GM23338 (cell line): ENCODE measurements at regions not wholly inside any gene's neighbourhood (a gene's known extent, or its start where the extent isn't known, plus 50 kb on each side); places are given as distances from the start of the nearest gene placed in this dataset.

Experiments
- ATAC-seq: fragments of 200-7000 bp; cut with Tn5 transposase; 3 replicates; pipeline ENCODE4 v1.9.1; 2020
- DNase-seq: peaks from one replicate; pipeline ENCODE4 v3.0.0-alpha.2; 2015; ENCODE audit warnings: low spot score
- H2AFZ ChIP-seq: fragments of 200-600 bp; sonication (generic); 2 replicates; pipeline ENCODE4 v1.8.0; 2016; ENCODE audit warnings: antibody characterized with exemption, mild to moderate bottlenecking, moderate library complexity
- H3F3A ChIP-seq: fragments of 200-600 bp; sonication (generic); replicated peaks from 2 replicates; pipeline ENCODE4 v1.8.0; 2017; ENCODE audit warnings: antibody characterized with exemption, mixed run types, low read depth
- H3K27ac ChIP-seq: fragments of 200-600 bp; sonication (generic); 2 replicates; pipeline ENCODE4 v1.6.1; 2016; ENCODE audit warnings: low read depth
- H3K27me3 ChIP-seq: fragments of 200-600 bp; sonication (generic); 2 replicates; pipeline ENCODE4 v1.8.0; 2016; ENCODE audit warnings: mild to moderate bottlenecking, mixed run types, moderate library complexity; ENCODE audit not compliant: insufficient read depth
- H3K36me3 ChIP-seq: fragments of 200-600 bp; sonication (generic); 2 replicates; pipeline ENCODE4 v1.8.0; 2016; ENCODE audit warnings: mild to moderate bottlenecking; ENCODE audit not compliant: insufficient read depth
- H3K4me1 ChIP-seq: fragments of 200-600 bp; sonication (generic); 2 replicates; pipeline ENCODE4 v1.8.0; 2016; ENCODE audit warnings: mild to moderate bottlenecking, moderate library complexity; ENCODE audit not compliant: insufficient read depth
- H3K4me2 ChIP-seq: fragments of 200-600 bp; sonication (generic); 2 replicates; pipeline ENCODE4 v1.7.1; 2017; ENCODE audit warnings: mixed run types
- H3K4me3 ChIP-seq: fragments of 200-600 bp; sonication (generic); 2 replicates; pipeline ENCODE4 v1.6.1; 2016; ENCODE audit warnings: mixed run types
- H3K79me2 ChIP-seq: fragments of 200-600 bp; sonication (generic); replicated peaks from 2 replicates; pipeline ENCODE4 v1.8.0; 2017; ENCODE audit warnings: mild to moderate bottlenecking; ENCODE audit not compliant: insufficient read depth
- H3K9me2 ChIP-seq: fragments of 200-600 bp; sonication (generic); 2 replicates; pipeline ENCODE4 v1.8.0; 2017; ENCODE audit not compliant: insufficient read depth
- H4K20me1 ChIP-seq: fragments of 200-600 bp; sonication (generic); replicated peaks from 2 replicates; pipeline ENCODE4 v1.8.0; 2017; ENCODE audit warnings: mild to moderate bottlenecking; ENCODE audit not compliant: insufficient read depth
- H3K27ac Mint-ChIP-seq: 2 replicates; pipeline ENCODE4 v1.8.0; 2020; ENCODE audit warnings: inconsistent platforms, mild to moderate bottlenecking, moderate library complexity, mixed read lengths
- H3K27me3 Mint-ChIP-seq: 3 replicates; pipeline ENCODE4 v1.8.0; 2022; ENCODE audit warnings: low read depth, mild to moderate bottlenecking, moderate library complexity, mixed read lengths, inconsistent platforms; ENCODE audit not compliant: insufficient read depth, poor library complexity
- H3K36me3 Mint-ChIP-seq: 3 replicates; pipeline ENCODE4 v1.8.0; 2021; ENCODE audit warnings: low read depth, mild to moderate bottlenecking, inconsistent platforms, moderate library complexity, mixed read lengths
- H3K4me1 Mint-ChIP-seq: 3 replicates; pipeline ENCODE4 v1.8.0; 2020; ENCODE audit warnings: mild to moderate bottlenecking, inconsistent platforms, mixed read lengths
- H3K4me3 Mint-ChIP-seq: 3 replicates; pipeline ENCODE4 v1.8.0; 2021; ENCODE audit warnings: moderate library complexity, mild to moderate bottlenecking, inconsistent platforms, mixed read lengths
- H3K9me3 Mint-ChIP-seq: 3 replicates; pipeline ENCODE4 v1.8.0; 2020; ENCODE audit warnings: moderate library complexity, mild to moderate bottlenecking, inconsistent platforms, mixed read lengths
- CREB1 ChIP-seq: fragments of 250-450 bp; sonication (Bioruptor Pico); IDR thresholded peaks from 2 replicates; pipeline ENCODE4 v1.5.0; 2020; ENCODE audit warnings: low read depth, mild to moderate bottlenecking, moderate library complexity
- EZH2 ChIP-seq: fragments of 200-600 bp; sonication (generic); IDR thresholded peaks from one replicate; pipeline ENCODE4 v1.8.0; 2017; ENCODE audit warnings: antibody characterized with exemption, mild to moderate bottlenecking, low read depth; ENCODE audit not compliant: unreplicated experiment
- EZH2phosphoT487 ChIP-seq: fragments of 200-600 bp; sonication (generic); IDR thresholded peaks from one replicate; pipeline ENCODE4 v1.8.1; 2018; ENCODE audit warnings: antibody characterized with exemption; ENCODE audit not compliant: unreplicated experiment
- JUNB ChIP-seq: IDR thresholded peaks from one replicate; pipeline ENCODE4 v1.6.1; 2016; ENCODE audit warnings: antibody characterized with exemption; ENCODE audit not compliant: unreplicated experiment
- NANOG ChIP-seq: IDR thresholded peaks from 2 replicates; pipeline ENCODE4 v1.6.1; 2016; ENCODE audit warnings: antibody characterized with exemption, borderline replicate concordance
- POLR2AphosphoS5 ChIP-seq: IDR thresholded peaks from 2 replicates; pipeline ENCODE4 v1.6.1; 2016; ENCODE audit warnings: antibody characterized with exemption, low read depth
- STAT1 ChIP-seq: IDR thresholded peaks from one replicate; pipeline ENCODE4 v1.6.1; 2016; ENCODE audit warnings: antibody characterized with exemption; ENCODE audit not compliant: unreplicated experiment
- ZNF114 ChIP-seq: fragments of 250-450 bp; sonication (Bioruptor Pico); IDR thresholded peaks from 2 replicates; pipeline ENCODE4 v1.5.0; 2020; ENCODE audit warnings: mild to moderate bottlenecking, moderate library complexity
- ZNF331 ChIP-seq: fragments of 250-450 bp; sonication (Bioruptor Pico); IDR thresholded peaks from 2 replicates; pipeline ENCODE4 v1.5.0; 2020; ENCODE audit warnings: low read depth, mild to moderate bottlenecking, moderate library complexity
- TF ChIP-seq, protein P1 (sequence below): fragments of 250-450 bp; sonication (Bioruptor Pico); IDR thresholded peaks from 2 replicates; pipeline ENCODE4 v1.5.0; 2020; ENCODE audit warnings: mild to moderate bottlenecking, moderate library complexity
- TF ChIP-seq, protein P2 (sequence below), 2 experiments: fragments of 200-600 bp in 1 of 2; sonication (generic) in 1 of 2; conservative IDR thresholded peaks; 2 replicates each; pipeline versions ENCODE4 v1.5.1 to v1.6.1; 2016 to 2017; ENCODE audit warnings: antibody characterized with exemption in 2 of 2, low read depth in 2 of 2, mild to moderate bottlenecking in 2 of 2, moderate library complexity in 1 of 2
- TF ChIP-seq, protein P3 (sequence below): IDR thresholded peaks from 2 replicates; pipeline ENCODE4 v1.6.1; 2016; ENCODE audit warnings: antibody characterized with exemption
- TF ChIP-seq, protein P4 (sequence below): IDR thresholded peaks from one replicate; pipeline ENCODE4 v1.6.1; 2018; ENCODE audit warnings: antibody characterized with exemption; ENCODE audit not compliant: unreplicated experiment

DNA sequence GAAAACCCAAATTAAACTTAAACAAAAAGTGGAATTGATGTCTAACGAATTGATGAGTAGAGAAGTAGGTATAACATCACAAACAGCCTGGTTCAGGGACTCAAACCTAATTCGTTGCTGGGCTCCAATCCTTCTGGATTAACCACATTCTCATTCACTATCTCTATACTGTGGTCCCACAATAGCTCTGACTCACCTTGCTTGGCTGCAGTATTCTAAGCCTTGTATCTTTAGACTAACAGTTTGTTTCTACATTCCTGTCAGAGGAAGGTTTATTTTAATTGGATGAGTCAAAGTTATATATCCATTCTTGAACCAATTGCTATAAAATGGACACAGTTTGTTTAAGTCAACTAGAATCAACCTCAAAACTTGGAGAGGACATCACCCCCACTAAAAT lies 530.5 kb upstream of the PTCHD4 start:
- DNase-seq (no peak), ATAC-seq (no peak)
- no peaks in the 10 kb centered on the region for H3K4me1 ChIP-seq

More for the DNA sequence above, 530.5 kb upstream of the PTCHD4 start:
- Histone ChIP-seq H4K20me1 (no peaks in the 10 kb centered on the region), H3K4me3 (no peak overlapping the region), H3K9me2 (0 out of 2 replicates have a peak, but pooled peaks cover 5% of the 10 kb centered on the region), H3K36me3 (no peaks in the 10 kb centered on the region), H3K27me3 (no peaks in the 10 kb centered on the region), H3F3A (no peaks in the 10 kb centered on the region), H2AFZ (no peak overlapping the region), H3K4me2 (no peak overlapping the region), H3K79me2 (no peaks in the 10 kb centered on the region), H3K27ac (no peak overlapping the region)
- TF ChIP-seq EZH2 = no peak
- TF ChIP-seq, protein P1, sequence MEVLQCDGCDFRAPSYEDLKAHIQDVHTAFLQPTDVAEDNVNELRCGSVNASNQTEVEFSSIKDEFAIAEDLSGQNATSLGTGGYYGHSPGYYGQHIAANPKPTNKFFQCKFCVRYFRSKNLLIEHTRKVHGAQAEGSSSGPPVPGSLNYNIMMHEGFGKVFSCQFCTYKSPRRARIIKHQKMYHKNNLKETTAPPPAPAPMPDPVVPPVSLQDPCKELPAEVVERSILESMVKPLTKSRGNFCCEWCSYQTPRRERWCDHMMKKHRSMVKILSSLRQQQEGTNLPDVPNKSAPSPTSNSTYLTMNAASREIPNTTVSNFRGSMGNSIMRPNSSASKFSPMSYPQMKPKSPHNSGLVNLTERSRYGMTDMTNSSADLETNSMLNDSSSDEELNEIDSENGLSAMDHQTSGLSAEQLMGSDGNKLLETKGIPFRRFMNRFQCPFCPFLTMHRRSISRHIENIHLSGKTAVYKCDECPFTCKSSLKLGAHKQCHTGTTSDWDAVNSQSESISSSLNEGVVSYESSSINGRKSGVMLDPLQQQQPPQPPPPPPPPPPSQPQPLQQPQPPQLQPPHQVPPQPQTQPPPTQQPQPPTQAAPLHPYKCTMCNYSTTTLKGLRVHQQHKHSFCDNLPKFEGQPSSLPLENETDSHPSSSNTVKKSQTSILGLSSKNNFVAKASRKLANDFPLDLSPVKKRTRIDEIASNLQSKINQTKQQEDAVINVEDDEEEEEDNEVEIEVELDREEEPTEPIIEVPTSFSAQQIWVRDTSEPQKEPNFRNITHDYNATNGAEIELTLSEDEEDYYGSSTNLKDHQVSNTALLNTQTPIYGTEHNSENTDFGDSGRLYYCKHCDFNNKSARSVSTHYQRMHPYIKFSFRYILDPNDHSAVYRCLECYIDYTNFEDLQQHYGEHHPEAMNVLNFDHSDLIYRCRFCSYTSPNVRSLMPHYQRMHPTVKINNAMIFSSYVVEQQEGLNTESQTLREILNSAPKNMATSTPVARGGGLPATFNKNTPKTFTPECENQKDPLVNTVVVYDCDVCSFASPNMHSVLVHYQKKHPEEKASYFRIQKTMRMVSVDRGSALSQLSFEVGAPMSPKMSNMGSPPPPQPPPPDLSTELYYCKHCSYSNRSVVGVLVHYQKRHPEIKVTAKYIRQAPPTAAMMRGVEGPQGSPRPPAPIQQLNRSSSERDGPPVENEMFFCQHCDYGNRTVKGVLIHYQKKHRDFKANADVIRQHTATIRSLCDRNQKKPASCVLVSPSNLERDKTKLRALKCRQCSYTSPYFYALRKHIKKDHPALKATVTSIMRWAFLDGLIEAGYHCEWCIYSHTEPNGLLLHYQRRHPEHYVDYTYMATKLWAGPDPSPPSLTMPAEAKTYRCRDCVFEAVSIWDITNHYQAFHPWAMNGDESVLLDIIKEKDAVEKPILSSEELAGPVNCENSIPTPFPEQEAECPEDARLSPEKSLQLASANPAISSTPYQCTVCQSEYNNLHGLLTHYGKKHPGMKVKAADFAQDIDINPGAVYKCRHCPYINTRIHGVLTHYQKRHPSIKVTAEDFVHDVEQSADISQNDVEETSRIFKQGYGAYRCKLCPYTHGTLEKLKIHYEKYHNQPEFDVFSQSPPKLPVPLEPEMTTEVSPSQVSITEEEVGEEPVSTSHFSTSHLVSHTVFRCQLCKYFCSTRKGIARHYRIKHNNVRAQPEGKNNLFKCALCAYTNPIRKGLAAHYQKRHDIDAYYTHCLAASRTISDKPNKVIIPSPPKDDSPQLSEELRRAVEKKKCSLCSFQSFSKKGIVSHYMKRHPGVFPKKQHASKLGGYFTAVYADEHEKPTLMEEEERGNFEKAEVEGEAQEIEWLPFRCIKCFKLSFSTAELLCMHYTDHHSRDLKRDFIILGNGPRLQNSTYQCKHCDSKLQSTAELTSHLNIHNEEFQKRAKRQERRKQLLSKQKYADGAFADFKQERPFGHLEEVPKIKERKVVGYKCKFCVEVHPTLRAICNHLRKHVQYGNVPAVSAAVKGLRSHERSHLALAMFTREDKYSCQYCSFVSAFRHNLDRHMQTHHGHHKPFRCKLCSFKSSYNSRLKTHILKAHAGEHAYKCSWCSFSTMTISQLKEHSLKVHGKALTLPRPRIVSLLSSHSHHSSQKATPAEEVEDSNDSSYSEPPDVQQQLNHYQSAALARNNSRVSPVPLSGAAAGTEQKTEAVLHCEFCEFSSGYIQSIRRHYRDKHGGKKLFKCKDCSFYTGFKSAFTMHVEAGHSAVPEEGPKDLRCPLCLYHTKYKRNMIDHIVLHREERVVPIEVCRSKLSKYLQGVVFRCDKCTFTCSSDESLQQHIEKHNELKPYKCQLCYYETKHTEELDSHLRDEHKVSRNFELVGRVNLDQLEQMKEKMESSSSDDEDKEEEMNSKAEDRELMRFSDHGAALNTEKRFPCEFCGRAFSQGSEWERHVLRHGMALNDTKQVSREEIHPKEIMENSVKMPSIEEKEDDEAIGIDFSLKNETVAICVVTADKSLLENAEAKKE = no peak
- TF ChIP-seq, protein P2, sequence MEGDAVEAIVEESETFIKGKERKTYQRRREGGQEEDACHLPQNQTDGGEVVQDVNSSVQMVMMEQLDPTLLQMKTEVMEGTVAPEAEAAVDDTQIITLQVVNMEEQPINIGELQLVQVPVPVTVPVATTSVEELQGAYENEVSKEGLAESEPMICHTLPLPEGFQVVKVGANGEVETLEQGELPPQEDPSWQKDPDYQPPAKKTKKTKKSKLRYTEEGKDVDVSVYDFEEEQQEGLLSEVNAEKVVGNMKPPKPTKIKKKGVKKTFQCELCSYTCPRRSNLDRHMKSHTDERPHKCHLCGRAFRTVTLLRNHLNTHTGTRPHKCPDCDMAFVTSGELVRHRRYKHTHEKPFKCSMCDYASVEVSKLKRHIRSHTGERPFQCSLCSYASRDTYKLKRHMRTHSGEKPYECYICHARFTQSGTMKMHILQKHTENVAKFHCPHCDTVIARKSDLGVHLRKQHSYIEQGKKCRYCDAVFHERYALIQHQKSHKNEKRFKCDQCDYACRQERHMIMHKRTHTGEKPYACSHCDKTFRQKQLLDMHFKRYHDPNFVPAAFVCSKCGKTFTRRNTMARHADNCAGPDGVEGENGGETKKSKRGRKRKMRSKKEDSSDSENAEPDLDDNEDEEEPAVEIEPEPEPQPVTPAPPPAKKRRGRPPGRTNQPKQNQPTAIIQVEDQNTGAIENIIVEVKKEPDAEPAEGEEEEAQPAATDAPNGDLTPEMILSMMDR (conservative IDR thresholded peaks at IDR 0.05; ENCODE audit: low read depth in 2 of 2) = no peak
- no peak for TF ChIP-seq STAT1
- TF ChIP-seq NANOG = no peak
- no peak for TF ChIP-seq POLR2AphosphoS5
- TF ChIP-seq, protein P3, sequence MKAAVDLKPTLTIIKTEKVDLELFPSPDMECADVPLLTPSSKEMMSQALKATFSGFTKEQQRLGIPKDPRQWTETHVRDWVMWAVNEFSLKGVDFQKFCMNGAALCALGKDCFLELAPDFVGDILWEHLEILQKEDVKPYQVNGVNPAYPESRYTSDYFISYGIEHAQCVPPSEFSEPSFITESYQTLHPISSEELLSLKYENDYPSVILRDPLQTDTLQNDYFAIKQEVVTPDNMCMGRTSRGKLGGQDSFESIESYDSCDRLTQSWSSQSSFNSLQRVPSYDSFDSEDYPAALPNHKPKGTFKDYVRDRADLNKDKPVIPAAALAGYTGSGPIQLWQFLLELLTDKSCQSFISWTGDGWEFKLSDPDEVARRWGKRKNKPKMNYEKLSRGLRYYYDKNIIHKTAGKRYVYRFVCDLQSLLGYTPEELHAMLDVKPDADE = no peak
- no peak for TF ChIP-seq ZNF331 (CRISPR knock-in tag)
- TF ChIP-seq, protein P4, sequence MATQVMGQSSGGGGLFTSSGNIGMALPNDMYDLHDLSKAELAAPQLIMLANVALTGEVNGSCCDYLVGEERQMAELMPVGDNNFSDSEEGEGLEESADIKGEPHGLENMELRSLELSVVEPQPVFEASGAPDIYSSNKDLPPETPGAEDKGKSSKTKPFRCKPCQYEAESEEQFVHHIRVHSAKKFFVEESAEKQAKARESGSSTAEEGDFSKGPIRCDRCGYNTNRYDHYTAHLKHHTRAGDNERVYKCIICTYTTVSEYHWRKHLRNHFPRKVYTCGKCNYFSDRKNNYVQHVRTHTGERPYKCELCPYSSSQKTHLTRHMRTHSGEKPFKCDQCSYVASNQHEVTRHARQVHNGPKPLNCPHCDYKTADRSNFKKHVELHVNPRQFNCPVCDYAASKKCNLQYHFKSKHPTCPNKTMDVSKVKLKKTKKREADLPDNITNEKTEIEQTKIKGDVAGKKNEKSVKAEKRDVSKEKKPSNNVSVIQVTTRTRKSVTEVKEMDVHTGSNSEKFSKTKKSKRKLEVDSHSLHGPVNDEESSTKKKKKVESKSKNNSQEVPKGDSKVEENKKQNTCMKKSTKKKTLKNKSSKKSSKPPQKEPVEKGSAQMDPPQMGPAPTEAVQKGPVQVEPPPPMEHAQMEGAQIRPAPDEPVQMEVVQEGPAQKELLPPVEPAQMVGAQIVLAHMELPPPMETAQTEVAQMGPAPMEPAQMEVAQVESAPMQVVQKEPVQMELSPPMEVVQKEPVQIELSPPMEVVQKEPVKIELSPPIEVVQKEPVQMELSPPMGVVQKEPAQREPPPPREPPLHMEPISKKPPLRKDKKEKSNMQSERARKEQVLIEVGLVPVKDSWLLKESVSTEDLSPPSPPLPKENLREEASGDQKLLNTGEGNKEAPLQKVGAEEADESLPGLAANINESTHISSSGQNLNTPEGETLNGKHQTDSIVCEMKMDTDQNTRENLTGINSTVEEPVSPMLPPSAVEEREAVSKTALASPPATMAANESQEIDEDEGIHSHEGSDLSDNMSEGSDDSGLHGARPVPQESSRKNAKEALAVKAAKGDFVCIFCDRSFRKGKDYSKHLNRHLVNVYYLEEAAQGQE = no peak
- TF ChIP-seq CREB1 = no peak
- no peak for TF ChIP-seq JUNB
- no peak for TF ChIP-seq ZNF114 (CRISPR knock-in tag)
- no peak for TF ChIP-seq EZH2phosphoT487
- no peak overlapping the region for H3K27ac Mint-ChIP-seq
- no peaks in the 10 kb centered on the region for H3K4me1 Mint-ChIP-seq
- H3K4me3 Mint-ChIP-seq = no peak overlapping the region
- H3K36me3 Mint-ChIP-seq = peaks cover 11% of the 10 kb centered on the region; the same call in 2 of the 3 replicates
- peaks cover 10% of the 10 kb centered on the region for H3K9me3 Mint-ChIP-seq
- H3K27me3 Mint-ChIP-seq = no peaks in the 10 kb centered on the region
